Keratinocyte (primary cell): ENCODE measurements at regions not wholly inside any gene's neighbourhood (a gene's known extent, or its start where the extent isn't known, plus 50 kb on each side); places are given as distances from the start of the nearest gene placed in this dataset.
"Not testable (repeated sequence)": the region's sequence is repeated elsewhere in the genome, so short reads cannot be mapped to it uniquely, and the experiment has no call there.

Source experiments
- DNase-seq: peaks from one replicate; pipeline ENCODE4 v3.0.0-alpha.2; 2011; ENCODE audit warnings: low read depth, missing footprints, low spot score
- FAIRE-seq: peaks from 2 replicates; lab custom pipeline; 2011; peaks lifted over from hg19 to GRCh38; lab: Jason Lieb, UNC
- H2AFZ ChIP-seq: 2 replicates; pipeline ENCODE4 v1.6.0; 2012; ENCODE audit warnings: low read length, control low read depth, inconsistent platforms; ENCODE audit not compliant: control insufficient read depth
- H3K27ac ChIP-seq: 2 replicates; pipeline ENCODE4 v1.5.1; 2011; ENCODE audit warnings: low read length; ENCODE audit not compliant: control insufficient read depth, insufficient read depth
- H3K27me3 ChIP-seq: 3 replicates; pipeline ENCODE4 v1.6.0; 2011; ENCODE audit warnings: low read length; ENCODE audit not compliant: control insufficient read depth, insufficient read depth; ENCODE audit errors: extremely low read depth
- H3K36me3 ChIP-seq, 2 experiments: 2 replicates in 1 of 2; 3 replicates in 1 of 2; pipeline ENCODE4 v1.5.1; 2011; ENCODE audit warnings: low read length in 2 of 2, mild to moderate bottlenecking in 1 of 2; ENCODE audit not compliant: control insufficient read depth in 2 of 2, insufficient read depth in 2 of 2; ENCODE audit errors: extremely low read depth in 1 of 2
- H3K4me1 ChIP-seq: 3 replicates; pipeline ENCODE4 v1.5.1; 2011; ENCODE audit warnings: low read length; ENCODE audit not compliant: control insufficient read depth, insufficient read depth; ENCODE audit errors: extremely low read depth
- H3K4me2 ChIP-seq: 3 replicates; pipeline ENCODE4 v1.6.0; 2011; ENCODE audit warnings: low read depth, low read length; ENCODE audit not compliant: control insufficient read depth, insufficient read depth; ENCODE audit errors: extremely low read depth
- H3K4me3 ChIP-seq, 3 experiments: fragments of 200-600 bp in 1 of 3; sonication (generic) in 1 of 3; 2 replicates in 2 of 3; 3 replicates in 1 of 3; pipeline ENCODE4 v1.5.1; 2011 to 2016; ENCODE audit warnings: low read length in 3 of 3, mild to moderate bottlenecking in 3 of 3, control low read depth in 2 of 3, inconsistent platforms in 1 of 3, low read depth in 1 of 3, mixed read lengths in 1 of 3, mixed run types in 1 of 3, moderate library complexity in 1 of 3; ENCODE audit not compliant: control insufficient read depth in 2 of 3, insufficient read depth in 2 of 3; ENCODE audit errors: extremely low read depth in 1 of 3
- H3K79me2 ChIP-seq: 2 replicates; pipeline ENCODE4 v1.6.0; 2012; ENCODE audit warnings: low read length; ENCODE audit not compliant: control insufficient read depth, insufficient read depth
- H3K9ac ChIP-seq: 3 replicates; pipeline ENCODE4 v1.6.0; 2011; ENCODE audit warnings: low read length; ENCODE audit not compliant: control insufficient read depth, insufficient read depth; ENCODE audit errors: extremely low read depth
- H3K9me1 ChIP-seq: 3 replicates; pipeline ENCODE4 v1.6.0; 2011; ENCODE audit warnings: low read length; ENCODE audit not compliant: control insufficient read depth, insufficient read depth; ENCODE audit errors: extremely low read depth
- H3K9me3 ChIP-seq: 2 replicates; pipeline ENCODE4 v1.5.1; 2012; ENCODE audit warnings: low read depth, low read length; ENCODE audit not compliant: control insufficient read depth
- H4K20me1 ChIP-seq: 3 replicates; pipeline ENCODE4 v1.6.0; 2011; ENCODE audit warnings: low read length; ENCODE audit not compliant: control insufficient read depth, insufficient read depth; ENCODE audit errors: extremely low read depth
- EZH2 ChIP-seq: IDR thresholded peaks from one replicate; pipeline ENCODE4 v1.6.1; 2012; ENCODE audit warnings: inconsistent platforms, mild to moderate bottlenecking, low read length, moderate library complexity
- dilution Hi-C: fragments of 300-500 bp; cut with MboI; formaldehyde crosslinking; loops from one replicate; pipeline ENCODE4 v1.7.0; 2020; ENCODE audit warnings: low sequenced_read_pairs; ENCODE audit not compliant: extremely low pct_ligation_motif_present
- TF ChIP-seq, protein P1 (sequence below), 3 experiments: IDR thresholded peaks in 1 of 3; conservative IDR thresholded peaks in 1 of 3; optimal IDR thresholded peaks in 1 of 3; 2 replicates in 2 of 3; 3 replicates in 1 of 3; pipeline versions ENCODE3 to v1.5.1; 2011; ENCODE audit warnings: low read length in 3 of 3, mild to moderate bottlenecking in 3 of 3, moderate library complexity in 2 of 3, control low read depth in 1 of 3, inconsistent platforms in 1 of 3; ENCODE audit not compliant: insufficient read depth in 2 of 3; ENCODE audit errors: extremely low read depth in 1 of 3

DNA sequence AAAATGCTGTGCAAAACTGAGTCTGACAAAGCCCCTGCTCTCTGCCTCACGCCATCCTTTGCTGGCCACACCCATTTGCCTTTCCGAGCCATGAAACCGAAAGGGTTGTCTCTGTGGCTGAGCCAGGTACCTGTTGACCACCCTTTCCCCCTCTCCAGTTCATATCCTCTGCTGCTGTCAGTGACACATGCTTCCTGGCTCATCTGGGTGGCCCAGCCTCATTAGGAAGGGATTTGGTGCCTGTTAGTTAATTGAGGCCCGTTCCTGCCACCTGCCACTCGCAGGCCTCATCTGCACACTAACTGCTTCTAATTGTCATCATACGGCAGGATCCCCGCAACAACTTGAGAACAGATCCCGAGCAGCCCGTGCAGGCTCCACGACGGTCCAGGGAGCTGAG lies 79.2 kb downstream of the OLIG1 start:
- Histone ChIP-seq H2AFZ (no peak overlapping the region), H3K9ac (no peak overlapping the region), H3K4me1 (no peaks in the 10 kb centered on the region), H3K9me3 (no peaks in the 10 kb centered on the region), H3K36me3 (no peaks in the 10 kb centered on the region), H3K79me2 (no peaks in the 10 kb centered on the region), H4K20me1 (no peaks in the 10 kb centered on the region), H3K4me3 (no peak overlapping the region), H3K4me2 (no peak overlapping the region), H3K9me1 (no peaks in the 10 kb centered on the region), H3K27me3 (peaks cover 15% of the 10 kb centered on the region), H3K27ac (no peak overlapping the region)
- FAIRE-seq: no peak
- dilution Hi-C loops: no loop called here
- DNase-seq: no peak
- TF ChIP-seq, protein P1, sequence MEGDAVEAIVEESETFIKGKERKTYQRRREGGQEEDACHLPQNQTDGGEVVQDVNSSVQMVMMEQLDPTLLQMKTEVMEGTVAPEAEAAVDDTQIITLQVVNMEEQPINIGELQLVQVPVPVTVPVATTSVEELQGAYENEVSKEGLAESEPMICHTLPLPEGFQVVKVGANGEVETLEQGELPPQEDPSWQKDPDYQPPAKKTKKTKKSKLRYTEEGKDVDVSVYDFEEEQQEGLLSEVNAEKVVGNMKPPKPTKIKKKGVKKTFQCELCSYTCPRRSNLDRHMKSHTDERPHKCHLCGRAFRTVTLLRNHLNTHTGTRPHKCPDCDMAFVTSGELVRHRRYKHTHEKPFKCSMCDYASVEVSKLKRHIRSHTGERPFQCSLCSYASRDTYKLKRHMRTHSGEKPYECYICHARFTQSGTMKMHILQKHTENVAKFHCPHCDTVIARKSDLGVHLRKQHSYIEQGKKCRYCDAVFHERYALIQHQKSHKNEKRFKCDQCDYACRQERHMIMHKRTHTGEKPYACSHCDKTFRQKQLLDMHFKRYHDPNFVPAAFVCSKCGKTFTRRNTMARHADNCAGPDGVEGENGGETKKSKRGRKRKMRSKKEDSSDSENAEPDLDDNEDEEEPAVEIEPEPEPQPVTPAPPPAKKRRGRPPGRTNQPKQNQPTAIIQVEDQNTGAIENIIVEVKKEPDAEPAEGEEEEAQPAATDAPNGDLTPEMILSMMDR (optimal IDR thresholded peaks at IDR 0.05 in 1 of 3, IDR thresholded peaks at IDR 0.05 in 1 of 3, conservative IDR thresholded peaks at IDR 0.05 in 1 of 3; ENCODE audit: extremely low read depth in 1 of 3, insufficient read depth in 2 of 3, low read length in 3 of 3): no peak
- TF ChIP-seq EZH2: no peak

DNA sequence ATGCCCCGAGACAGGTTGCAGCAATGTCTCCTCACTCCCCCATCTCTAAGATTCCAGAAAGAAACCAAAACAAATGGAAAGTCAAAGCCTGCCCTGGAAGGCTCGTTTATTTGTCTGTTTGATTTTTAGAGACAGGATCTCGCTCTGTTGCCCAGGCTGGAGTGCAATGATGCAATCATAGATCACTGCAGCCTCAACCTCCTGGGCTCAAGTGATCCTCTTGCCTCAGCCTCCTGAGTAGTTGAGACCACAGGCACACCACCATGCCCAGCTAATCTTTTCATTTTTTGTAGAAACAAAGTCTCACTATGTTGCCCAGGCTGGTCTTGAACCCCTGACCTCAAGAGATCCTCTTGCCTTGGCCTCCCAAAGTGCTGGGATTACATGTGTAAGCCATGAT lies 78.8 kb upstream of the IFNAR2 start:
- H3K4me3 ChIP-seq, H3K27me3 ChIP-seq, H3K4me1 ChIP-seq, H4K20me1 ChIP-seq, dilution Hi-C loops, H2AFZ ChIP-seq, H3K27ac ChIP-seq, DNase-seq, H3K79me2 ChIP-seq, H3K9ac ChIP-seq, FAIRE-seq, H3K4me2 ChIP-seq, H3K9me1 ChIP-seq, H3K9me3 ChIP-seq, H3K36me3 ChIP-seq: not testable (repeated sequence)

DNA sequence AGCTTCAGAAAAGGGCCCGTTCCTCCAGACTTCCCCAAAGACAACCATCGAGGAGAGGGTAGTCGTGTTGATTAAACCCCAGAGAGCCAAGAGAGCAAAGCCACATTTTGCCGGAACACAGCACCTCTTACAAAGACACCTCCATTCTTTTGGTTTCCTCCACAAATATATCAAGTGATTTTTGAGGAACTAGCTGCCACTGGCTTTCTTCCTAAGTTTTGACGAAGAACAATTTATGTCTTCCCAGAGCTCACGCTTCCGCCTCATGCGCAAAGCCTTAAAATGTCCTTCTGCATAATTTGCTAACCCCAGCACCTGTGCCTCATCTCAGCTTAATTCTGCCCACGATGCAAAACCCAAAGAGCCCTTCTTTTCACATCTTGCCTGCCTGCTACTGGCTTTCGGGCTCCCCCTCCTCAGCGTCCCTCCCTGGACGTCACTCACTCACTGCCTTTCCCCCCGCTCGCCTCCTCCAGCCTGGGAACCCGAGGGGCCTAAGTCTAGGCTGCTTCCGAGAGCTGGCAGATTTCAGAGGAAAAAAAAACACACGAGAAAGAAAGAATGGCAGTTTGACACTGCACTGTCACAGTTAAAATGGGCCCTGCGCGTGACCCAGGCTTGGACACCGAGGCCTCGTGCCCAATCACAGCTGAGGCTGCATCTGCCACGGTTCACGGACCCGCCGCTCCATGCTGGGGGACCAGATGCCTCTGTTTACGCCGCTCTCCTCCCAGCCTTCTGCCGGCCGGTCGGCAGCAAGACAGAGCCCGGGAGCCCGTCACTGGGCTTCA lies 77.6 kb upstream of the IFNAR2 start:
- Histone ChIP-seq H3K79me2 (no peaks in the 10 kb centered on the region), H3K27me3 (peaks cover 7% of the 10 kb centered on the region), H3K9ac (no peak overlapping the region), H3K4me1 (no peaks in the 10 kb centered on the region), H2AFZ (no peak overlapping the region), H3K36me3 (no peaks in the 10 kb centered on the region), H3K4me2 (no peak overlapping the region), H3K4me3 (no peak overlapping the region), H3K9me3 (no peaks in the 10 kb centered on the region), H3K9me1 (no peaks in the 10 kb centered on the region), H4K20me1 (no peaks in the 10 kb centered on the region), H3K27ac (no peak overlapping the region)
- dilution Hi-C loops: no loop called here
- TF ChIP-seq EZH2: no peak
- TF ChIP-seq, protein P1 (optimal IDR thresholded peaks at IDR 0.05 in 1 of 3, IDR thresholded peaks at IDR 0.05 in 1 of 3, conservative IDR thresholded peaks at IDR 0.05 in 1 of 3; ENCODE audit: extremely low read depth in 1 of 3, insufficient read depth in 2 of 3, low read length in 3 of 3): no peak
- FAIRE-seq (no peak), DNase-seq (no peak)
